ENCODE measurements at regions not wholly inside any gene's neighbourhood (a gene's known extent, or its start where the extent isn't known, plus 50 kb on each side); places are given as distances from the start of the nearest gene placed in this dataset.

DNA sequence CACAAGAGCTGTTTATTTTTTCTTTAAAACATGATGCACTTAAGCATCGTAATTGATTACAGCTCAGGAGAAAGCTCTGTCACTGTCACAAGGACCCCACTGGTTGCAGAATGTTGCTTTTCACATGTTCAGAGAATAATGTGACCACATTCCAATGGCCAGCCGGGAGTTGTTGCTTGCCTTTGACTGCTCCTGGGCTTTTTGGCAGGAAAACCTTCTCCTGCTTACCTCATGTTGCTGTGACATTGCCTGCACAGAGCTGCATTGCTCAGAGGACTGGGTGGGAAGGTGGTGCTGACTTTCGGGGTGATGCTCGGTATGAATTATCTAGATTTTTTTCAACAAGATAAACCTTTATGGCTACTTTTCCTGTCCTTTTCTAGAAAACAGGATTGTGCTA, 88.2 kb downstream of the PALM2AKAP2 start:
- DNase-seq (peak; percentile 50), ATAC-seq (ENCODE audit: low read depth) (peak; percentile 61)
- no peak overlapping the region for H3K4me2 ChIP-seq (ENCODE audit: low read depth, low read length)
- intact Hi-C loops (cut with micrococcal nuclease) (no loop called here), dilution Hi-C loops (cut with HindIII; ENCODE audit: low sequenced_read_pairs, unreplicated experiment) (no loop called here), in situ Hi-C loops (cut with MboI; ENCODE audit: low sequenced_read_pairs) (no loop called here)
- H2BK20ac ChIP-seq (ENCODE audit: low read depth, low read length) = no peak overlapping the region
- no peak overlapping the region for H3K23ac ChIP-seq (ENCODE audit: low read depth, low read length)
- peaks cover 10% of the 10 kb centered on the region; the same call in 1 of the 2 replicates for H3K9me1 ChIP-seq (ENCODE audit: insufficient read depth, low read length)
- peaks cover 6% of the 10 kb centered on the region for H3K4me1 ChIP-seq (ENCODE audit: control insufficient read depth, insufficient read depth, low read length)
- TF ChIP-seq MAZ (IDR thresholded peaks at IDR 0.05; ENCODE audit: borderline replicate concordance, low read depth, low read length) = no peak
- TF ChIP-seq CEBPB (IDR thresholded peaks at IDR 0.05; ENCODE audit: low read depth, low read length) = no peak
- TF ChIP-seq RAD21 (IDR thresholded peaks at IDR 0.05; ENCODE audit: low read length) = no peak
- no peak for TF ChIP-seq RCOR1 (IDR thresholded peaks at IDR 0.05; ENCODE audit: insufficient replicate concordance, low read length)
- TF ChIP-seq POLR2A (IDR thresholded peaks at IDR 0.05; ENCODE audit: low read depth, low read length) = no peak
- no peak for TF ChIP-seq RFX5 (IDR thresholded peaks at IDR 0.05; ENCODE audit: low read depth, low read length)
- TF ChIP-seq MAFK (IDR thresholded peaks at IDR 0.05; ENCODE audit: low read depth, low read length) = no peak
- peaks cover 30 to 59% of the 10 kb centered on the region in 2 experiments for H3K79me1 ChIP-seq (ENCODE audit: low read depth in 1 of 2, low read length in 2 of 2)
- WGBS, 2 experiments (ENCODE audit: extremely low coverage in 2 of 2, insufficient read length in 1 of 2) = no CpG with 5 or more reads among the region's 4 CpGs
- CTCF ChIA-PET = interaction anchor here (2.1 kb wide), 1 partner anchor 9 kb away, joined by 7 read pairs; no protein-coding TSS in a partner anchor
- H4K5ac ChIP-seq (ENCODE audit: low read depth, low read length) = no peak overlapping the region
- H3K56ac ChIP-seq (ENCODE audit: extremely low read depth, insufficient read depth, low read length) = no peak overlapping the region
- no peak overlapping the region for H3K9ac ChIP-seq (ENCODE audit: low read depth, low read length)
- no peak overlapping the region for H3K4me3 ChIP-seq (ENCODE audit: insufficient read depth, low read depth, low read length)
- H2BK15ac ChIP-seq (ENCODE audit: low read depth, low read length) = no peak overlapping the region
- H3K14ac ChIP-seq (replicated peaks; ENCODE audit: low read depth, low read length) = no peak overlapping the region
- H3K4ac ChIP-seq (ENCODE audit: low read depth, low read length) = no peak overlapping the region
- POLR2A ChIA-PET (ENCODE audit: unreplicated experiment) = no interaction called here
- no peaks in the 10 kb centered on the region for H3K27me3 ChIP-seq (ENCODE audit: control insufficient read depth, insufficient read depth, low read length)
- H2AFZ ChIP-seq (replicated peaks; ENCODE audit: low read length, poor library complexity) = no peak overlapping the region
- no TSS peak for BruUV-seq (replicated peaks)
- H3K18ac ChIP-seq (ENCODE audit: low read depth, low read length) = no peak overlapping the region
- no peaks in the 10 kb centered on the region for H3K36me3 ChIP-seq (ENCODE audit: control insufficient read depth, insufficient read depth, low read length)
- H2AK9ac ChIP-seq (replicated peaks; ENCODE audit: low read depth, low read length, poor library complexity) = no peak overlapping the region
- no peaks in the 10 kb centered on the region for H3K9me3 ChIP-seq (ENCODE audit: control insufficient read depth, insufficient read depth, low read length)
- no peak overlapping the region for H4K91ac ChIP-seq (ENCODE audit: insufficient read depth, low read depth, low read length)
- no peak overlapping the region for H2AK5ac ChIP-seq (ENCODE audit: low read depth, low read length)
- no peak overlapping the region for H4K8ac ChIP-seq (ENCODE audit: low read depth in 2 of 2, low read length in 2 of 2)
- H3K27ac ChIP-seq (ENCODE audit: insufficient read depth, low read length) = no peak overlapping the region
- peaks cover 29% of the 10 kb centered on the region; the same call in 1 of the 2 replicates for H4K20me1 ChIP-seq (ENCODE audit: insufficient read depth, low read length)
- H2BK120ac ChIP-seq (ENCODE audit: low read depth, low read length) = no peak overlapping the region
- no peak overlapping the region for H2BK5ac ChIP-seq (ENCODE audit: low read depth, low read length, poor library complexity, severe bottlenecking)

Measured in IMR-90 (cell line).